Liver (tissue), 3 donors: ENCODE measurements at regions not wholly inside any gene's neighbourhood (a gene's known extent, or its start where the extent isn't known, plus 50 kb on each side); places are given as distances from the start of the nearest gene placed in this dataset.

ENCODE experiments used
- CTCF ChIP-seq: fragments of 150-350 bp; IDR thresholded peaks from 2 replicates; pipeline ENCODE4 v1.5.1; 2017; ENCODE audit warnings: improper control_type of control experiment, low read depth, low read length; ENCODE audit not compliant: missing input control
- JUND ChIP-seq, 2 donors: IDR thresholded peaks; 2 replicates each; pipeline ENCODE4 v1.6.1; 2016; ENCODE audit warnings: antibody characterized with exemption in 2 of 2
- RAD21 ChIP-seq, 2 donors: IDR thresholded peaks; 2 replicates each; pipeline ENCODE4 v1.6.1; 2016; ENCODE audit warnings: antibody characterized with exemption in 2 of 2, mild to moderate bottlenecking in 2 of 2
- donor health status: healthy.
- donor health status: healthy.

GRCh38 chr11:31927982-31928381 is 116.9 kb upstream of the PAX6 start:
- no peak for TF ChIP-seq CTCF
- no peak for TF ChIP-seq RAD21 (IDR thresholded peaks at IDR 0.05)
- no peak for TF ChIP-seq JUND (IDR thresholded peaks at IDR 0.05)
